ENCODE measurements at regions not wholly inside any gene's neighbourhood (a gene's known extent, or its start where the extent isn't known, plus 50 kb on each side); places are given as distances from the start of the nearest gene placed in this dataset.
"Not testable (repeated sequence)": the region's sequence is repeated elsewhere in the genome, so short reads cannot be mapped to it uniquely, and the experiment has no call there.

- Mint-ChIP-seq H3K4me3 (no peak overlapping the region), H3K9me3 (peaks cover 16% of the 10 kb centered on the region), H3K4me1 (ENCODE audit: low read depth in 2 of 2) (no peaks in the 10 kb centered on the region), H3K36me3 (no peaks in the 10 kb centered on the region), H3K27me3 (no peaks in the 10 kb centered on the region), H3K27ac (no peak overlapping the region)
- DNase-seq (ENCODE audit: low spot score) = no peak
- ATAC-seq = no peak
Observed at GRCh38 chr13:55000844-55001243, 1972.2 kb downstream of the OLFM4 start.

- Mint-ChIP-seq H3K36me3 (no peaks in the 10 kb centered on the region), H3K27ac (no peak overlapping the region), H3K9me3 (peaks cover 20% of the 10 kb centered on the region), H3K27me3 (no peaks in the 10 kb centered on the region), H3K4me3 (no peak overlapping the region), H3K4me1 (ENCODE audit: low read depth in 2 of 2) (no peaks in the 10 kb centered on the region)
- no peak for DNase-seq (ENCODE audit: low spot score)
- no peak for ATAC-seq
Observed at GRCh38 chr13:55001881-55002280, 1973.3 kb downstream of the OLFM4 start.

GRCh38 chr13:55007681-55008080 is 1979.1 kb downstream of the OLFM4 start:
- ATAC-seq (no peak), DNase-seq (ENCODE audit: low spot score) (no peak)
- H3K27ac Mint-ChIP-seq = no peak overlapping the region
- no peak overlapping the region for H3K4me3 Mint-ChIP-seq
- no peaks in the 10 kb centered on the region for H3K36me3 Mint-ChIP-seq
- no peaks in the 10 kb centered on the region for H3K4me1 Mint-ChIP-seq (ENCODE audit: low read depth in 2 of 2)
- H3K9me3 Mint-ChIP-seq = peaks cover 21% of the 10 kb centered on the region
- no peaks in the 10 kb centered on the region for H3K27me3 Mint-ChIP-seq

- no peak for DNase-seq (ENCODE audit: low spot score)
- no peak overlapping the region for H3K4me3 Mint-ChIP-seq
- no peaks in the 10 kb centered on the region for H3K27me3 Mint-ChIP-seq
- no peak overlapping the region for H3K27ac Mint-ChIP-seq
- ATAC-seq = no peak
- H3K9me3 Mint-ChIP-seq = peaks cover 20% of the 10 kb centered on the region
- peaks cover 8% of the 10 kb centered on the region for H3K36me3 Mint-ChIP-seq
- H3K4me1 Mint-ChIP-seq (ENCODE audit: low read depth in 2 of 2) = no peaks in the 10 kb centered on the region
Observed at GRCh38 chr13:55013051-55013450, 1984.4 kb downstream of the OLFM4 start.

- Mint-ChIP-seq H3K27me3 (no peaks in the 10 kb centered on the region), H3K36me3 (no peaks in the 10 kb centered on the region), H3K9me3 (peaks cover 13% of the 10 kb centered on the region), H3K4me3 (no peak overlapping the region), H3K4me1 (ENCODE audit: low read depth in 2 of 2) (no peaks in the 10 kb centered on the region), H3K27ac (no peak overlapping the region)
- ATAC-seq (no peak), DNase-seq (ENCODE audit: low spot score) (no peak)
Observed at GRCh38 chr13:55029280-55029679, 2000.7 kb downstream of the OLFM4 start.

- Mint-ChIP-seq H3K9me3 (peaks cover 19% of the 10 kb centered on the region), H3K27me3 (no peaks in the 10 kb centered on the region), H3K36me3 (no peaks in the 10 kb centered on the region), H3K27ac (no peak overlapping the region), H3K4me3 (no peak overlapping the region), H3K4me1 (ENCODE audit: low read depth in 2 of 2) (no peaks in the 10 kb centered on the region)
- no peak for DNase-seq (ENCODE audit: low spot score)
- ATAC-seq = no peak
Observed at GRCh38 chr13:55038230-55038629, 2009.6 kb downstream of the OLFM4 start.

GRCh38 chr13:55053891-55054550 is 2025.4 kb downstream of the OLFM4 start:
- H3K4me1 Mint-ChIP-seq (ENCODE audit: low read depth in 2 of 2); ATAC-seq; H3K27ac Mint-ChIP-seq; H3K27me3 Mint-ChIP-seq; DNase-seq (ENCODE audit: low spot score); H3K4me3 Mint-ChIP-seq: not testable (repeated sequence)
- Mint-ChIP-seq H3K9me3 (peaks cover 28% of the 10 kb centered on the region), H3K36me3 (peaks cover 11% of the 10 kb centered on the region)

GRCh38 chr13:55055666-55056065 is 2027.1 kb downstream of the OLFM4 start:
- not testable (repeated sequence) for H3K27ac Mint-ChIP-seq; DNase-seq (ENCODE audit: low spot score); H3K4me1 Mint-ChIP-seq (ENCODE audit: low read depth in 2 of 2); H3K4me3 Mint-ChIP-seq; H3K27me3 Mint-ChIP-seq; ATAC-seq
- Mint-ChIP-seq H3K9me3 (peaks cover 25% of the 10 kb centered on the region), H3K36me3 (peaks cover 11% of the 10 kb centered on the region)

- Mint-ChIP-seq H3K27me3 (no peaks in the 10 kb centered on the region), H3K36me3 (no peaks in the 10 kb centered on the region), H3K4me3 (no peak overlapping the region), H3K9me3 (peaks cover 13% of the 10 kb centered on the region), H3K27ac (no peak overlapping the region), H3K4me1 (ENCODE audit: low read depth in 2 of 2) (no peaks in the 10 kb centered on the region)
- DNase-seq (ENCODE audit: low spot score) = no peak
- no peak for ATAC-seq
Observed at GRCh38 chr13:55062662-55063061, 2034.0 kb downstream of the OLFM4 start.

GRCh38 chr13:55067946-55068345 is 2039.3 kb downstream of the OLFM4 start:
- Mint-ChIP-seq H3K27me3 (no peaks in the 10 kb centered on the region), H3K4me3 (no peak overlapping the region), H3K9me3 (peaks cover 8% of the 10 kb centered on the region), H3K36me3 (no peaks in the 10 kb centered on the region), H3K4me1 (ENCODE audit: low read depth in 2 of 2) (no peaks in the 10 kb centered on the region), H3K27ac (no peak overlapping the region)
- ATAC-seq = no peak
- no peak for DNase-seq (ENCODE audit: low spot score)

GRCh38 chr13:55069746-55070145 is 2041.1 kb downstream of the OLFM4 start:
- H3K27ac Mint-ChIP-seq = no peak overlapping the region
- H3K27me3 Mint-ChIP-seq = no peaks in the 10 kb centered on the region
- H3K4me1 Mint-ChIP-seq (ENCODE audit: low read depth in 2 of 2) = no peaks in the 10 kb centered on the region
- DNase-seq (ENCODE audit: low spot score) = no peak
- ATAC-seq = no peak
- no peaks in the 10 kb centered on the region for H3K36me3 Mint-ChIP-seq
- H3K9me3 Mint-ChIP-seq = peaks cover 12% of the 10 kb centered on the region
- no peak overlapping the region for H3K4me3 Mint-ChIP-seq

- Mint-ChIP-seq H3K4me3 (no peak overlapping the region), H3K9me3 (peaks cover 7% of the 10 kb centered on the region), H3K27ac (no peak overlapping the region), H3K36me3 (no peaks in the 10 kb centered on the region), H3K4me1 (ENCODE audit: low read depth in 2 of 2) (no peaks in the 10 kb centered on the region), H3K27me3 (no peaks in the 10 kb centered on the region)
- ATAC-seq (no peak), DNase-seq (ENCODE audit: low spot score) (no peak)
Observed at GRCh38 chr13:55073000-55073399, 2044.4 kb downstream of the OLFM4 start.

GRCh38 chr13:55084630-55085029 is 2056.0 kb downstream of the OLFM4 start:
- DNase-seq (ENCODE audit: low spot score) = no peak
- ATAC-seq = no peak
- Mint-ChIP-seq H3K4me3 (no peak overlapping the region), H3K36me3 (peaks cover 13% of the 10 kb centered on the region), H3K4me1 (ENCODE audit: low read depth in 2 of 2) (no peaks in the 10 kb centered on the region), H3K27ac (no peak overlapping the region), H3K27me3 (no peaks in the 10 kb centered on the region), H3K9me3 (peaks cover 6% of the 10 kb centered on the region)

- ATAC-seq (no peak), DNase-seq (ENCODE audit: low spot score) (no peak)
- H3K27me3 Mint-ChIP-seq = no peaks in the 10 kb centered on the region
- H3K36me3 Mint-ChIP-seq = peaks cover 13% of the 10 kb centered on the region
- no peaks in the 10 kb centered on the region for H3K4me1 Mint-ChIP-seq (ENCODE audit: low read depth in 2 of 2)
- no peak overlapping the region for H3K27ac Mint-ChIP-seq
- H3K4me3 Mint-ChIP-seq = no peak overlapping the region
- peaks cover 6% of the 10 kb centered on the region for H3K9me3 Mint-ChIP-seq
Observed at GRCh38 chr13:55087085-55087484, 2053.6 kb upstream of the PRR20A start.

GRCh38 chr13:55090612-55091011 is 2050.1 kb upstream of the PRR20A start:
- Mint-ChIP-seq H3K4me1 (ENCODE audit: low read depth in 2 of 2) (no peaks in the 10 kb centered on the region), H3K36me3 (no peaks in the 10 kb centered on the region), H3K9me3 (peaks cover 8% of the 10 kb centered on the region), H3K27me3 (no peaks in the 10 kb centered on the region), H3K27ac (no peak overlapping the region), H3K4me3 (no peak overlapping the region)
- ATAC-seq (no peak), DNase-seq (ENCODE audit: low spot score) (no peak)

Data from natural killer cell treated with Interleukin-12 subunit alpha and Interleukin-12 subunit beta and Interleukin-15 and Interleukin-18, amount 100 ng/mL, for 72 hours (primary cell).